ENCODE measurements at regions not wholly inside any gene's neighbourhood (a gene's known extent, or its start where the extent isn't known, plus 50 kb on each side); places are given as distances from the start of the nearest gene placed in this dataset.
"Not testable (repeated sequence)": the region's sequence is repeated elsewhere in the genome, so short reads cannot be mapped to it uniquely, and the experiment has no call there.

- TF ChIP-seq CTCF (IDR thresholded peaks at IDR 0.05; ENCODE audit: poor library complexity); EZH2phosphoT487 (IDR thresholded peaks at IDR 0.05; ENCODE audit: low read depth, severe bottlenecking, unreplicated experiment): not testable (repeated sequence)
These were observed 61.3 kb downstream of the RBMXL2 start for GRCh38 chr11:7150104-7150503.
